ENCODE measurements at regions not wholly inside any gene's neighbourhood (a gene's known extent, or its start where the extent isn't known, plus 50 kb on each side); places are given as distances from the start of the nearest gene placed in this dataset.

- H3K36me3 ChIP-seq = no peaks in the 10 kb centered on the region
- H3K4me3 ChIP-seq = no peak overlapping the region
- H3K4me1 ChIP-seq (ENCODE audit: control insufficient read depth in 1 of 2, low read depth in 2 of 2) = no peaks in the 10 kb centered on the region
- no peaks in the 10 kb centered on the region for H3K27me3 ChIP-seq (replicated peaks; ENCODE audit: insufficient read depth)
- no peak for TF ChIP-seq CTCF (IDR thresholded peaks at IDR 0.05)
- no peak for ATAC-seq (ENCODE audit: insufficient number of reproducible peaks, low FRiP score, low read depth)
- no peak for DNase-seq (ENCODE audit: low spot score)
- H3K9me3 ChIP-seq = no peaks in the 10 kb centered on the region
- no peak overlapping the region for H3K27ac ChIP-seq
Measured at GRCh38 chr19:28516415-28516872, 696.5 kb downstream of the UQCRFS1 start.

- no peak for ATAC-seq (ENCODE audit: insufficient number of reproducible peaks, low FRiP score, low read depth)
- no peak for TF ChIP-seq CTCF (IDR thresholded peaks at IDR 0.05)
- Histone ChIP-seq H3K4me3 (no peak overlapping the region), H3K36me3 (no peaks in the 10 kb centered on the region), H3K4me1 (ENCODE audit: control insufficient read depth in 1 of 2, low read depth in 2 of 2) (no peaks in the 10 kb centered on the region), H3K27ac (no peak overlapping the region), H3K27me3 (replicated peaks; ENCODE audit: insufficient read depth) (no peaks in the 10 kb centered on the region), H3K9me3 (no peaks in the 10 kb centered on the region)
- DNase-seq (ENCODE audit: low spot score) = no peak
Measured at GRCh38 chr19:28514166-28514565, 698.8 kb downstream of the UQCRFS1 start.

- no peak for TF ChIP-seq CTCF (IDR thresholded peaks at IDR 0.05)
- no peak overlapping the region for H3K4me3 ChIP-seq
- DNase-seq (ENCODE audit: low spot score) (no peak), ATAC-seq (ENCODE audit: insufficient number of reproducible peaks, low FRiP score, low read depth) (no peak)
- H3K4me1 ChIP-seq (ENCODE audit: control insufficient read depth in 1 of 2, low read depth in 2 of 2) = no peaks in the 10 kb centered on the region
- no peaks in the 10 kb centered on the region for H3K9me3 ChIP-seq
- no peak overlapping the region for H3K27ac ChIP-seq
- no peaks in the 10 kb centered on the region for H3K27me3 ChIP-seq (replicated peaks; ENCODE audit: insufficient read depth)
- no peaks in the 10 kb centered on the region for H3K36me3 ChIP-seq
Measured at GRCh38 chr19:28511655-28512054, 701.3 kb downstream of the UQCRFS1 start.

- ATAC-seq (ENCODE audit: insufficient number of reproducible peaks, low FRiP score, low read depth) (no peak), DNase-seq (ENCODE audit: low spot score) (no peak)
- Histone ChIP-seq H3K9me3 (no peaks in the 10 kb centered on the region), H3K36me3 (no peaks in the 10 kb centered on the region), H3K27ac (no peak overlapping the region), H3K4me3 (no peak overlapping the region), H3K27me3 (replicated peaks; ENCODE audit: insufficient read depth) (no peaks in the 10 kb centered on the region), H3K4me1 (ENCODE audit: control insufficient read depth in 1 of 2, low read depth in 2 of 2) (no peaks in the 10 kb centered on the region)
- no peak for TF ChIP-seq CTCF (IDR thresholded peaks at IDR 0.05)
Measured at GRCh38 chr19:28509079-28509895, 703.7 kb downstream of the UQCRFS1 start.

- DNase-seq (ENCODE audit: low spot score) = no peak
- Histone ChIP-seq H3K27ac (no peak overlapping the region), H3K36me3 (no peaks in the 10 kb centered on the region), H3K4me3 (no peak overlapping the region), H3K4me1 (ENCODE audit: control insufficient read depth in 1 of 2, low read depth in 2 of 2) (no peaks in the 10 kb centered on the region), H3K27me3 (replicated peaks; ENCODE audit: insufficient read depth) (no peaks in the 10 kb centered on the region), H3K9me3 (no peaks in the 10 kb centered on the region)
- no peak for ATAC-seq (ENCODE audit: insufficient number of reproducible peaks, low FRiP score, low read depth)
- no peak for TF ChIP-seq CTCF (IDR thresholded peaks at IDR 0.05)
Measured at GRCh38 chr19:28508666-28509065, 704.3 kb downstream of the UQCRFS1 start.
